Stomach (tissue), 8 donors: ENCODE measurements at regions not wholly inside any gene's neighbourhood (a gene's known extent, or its start where the extent isn't known, plus 50 kb on each side); places are given as distances from the start of the nearest gene placed in this dataset.

Experiments used
- DNase-seq, 2 donors: peaks; one replicate each; pipeline versions ENCODE4 v3.0.0 to v3.0.0-alpha.2; 2013 to 2019
- H3K27ac ChIP-seq, 5 donors: fragments of 200-600 bp in 4 of 5; sonication (generic) in 4 of 5; one replicate each; pipeline ENCODE4 v1.5.1; 2013 to 2019; ENCODE audit warnings: mild to moderate bottlenecking in 1 of 5, moderate library complexity in 1 of 5
- H3K27me3 ChIP-seq, 3 donors: fragments of 200-600 bp; sonication (generic); one replicate each; pipeline ENCODE4 v1.5.1; 2017 to 2019; ENCODE audit warnings: mixed run types in 1 of 3
- H3K36me3 ChIP-seq, 4 donors: fragments of 200-600 bp; sonication (generic); 1 replicate in 3 of 4; 2 replicates in 1 of 4; pipeline ENCODE4 v1.5.1; 2016 to 2019
- H3K4me1 ChIP-seq, 4 donors: fragments of 200-600 bp; sonication (generic); one replicate each; pipeline ENCODE4 v1.5.1; 2016 to 2019
- H3K4me3 ChIP-seq, 4 donors: fragments of 200-600 bp; sonication (generic) in 3 of 4; one replicate each; pipeline ENCODE4 v1.5.1; 2016 to 2019; ENCODE audit warnings: mild to moderate bottlenecking in 1 of 4
- H3K9me3 ChIP-seq, 4 donors: fragments of 200-600 bp; sonication (generic); one replicate each; pipeline ENCODE4 v1.5.1; 2016 to 2019
- EP300 ChIP-seq: sonication (generic); formaldehyde crosslinking; IDR thresholded peaks from one replicate; pipeline ENCODE4 v1.6.1; 2017; ENCODE audit warnings: antibody characterized with exemption
- POLR2A ChIP-seq, 4 donors: fragments of 450-650 bp; IDR thresholded peaks; one replicate each; pipeline ENCODE4 v1.6.1; 2016; ENCODE audit warnings: antibody characterized with exemption in 4 of 4, control low read depth in 2 of 4, mild to moderate bottlenecking in 1 of 4, moderate library complexity in 1 of 4
- POLR2AphosphoS5 ChIP-seq, 3 donors: sonication (generic); formaldehyde crosslinking; IDR thresholded peaks; one replicate each; pipeline ENCODE4 v1.6.1; 2016; ENCODE audit warnings: antibody characterized with exemption in 3 of 3
- WGBS, 5 donors: extraction: QIAGEN DNeasy Blood & Tissue Kit in 3 of 5; methylation state at CpG; one replicate each; pipeline versions ENCODE4 v1.1.5 to v1.1.7; 2013 to 2018; 5-methylcytosine and 5-hydroxymethylcytosine counted together
- intact Hi-C: fragments of 100-400 bp; cut with DNase I; formaldehyde crosslinking; loops from one replicate; pipeline ENCODE4 v1.15.1; 2023; ENCODE audit warnings: low total_unique reads
- TF ChIP-seq, protein P1 (sequence below), 7 experiments: fragments of 450-650 bp in 4 of 7; fragments of 200-600 bp in 3 of 7; sonication (generic) in 3 of 7; IDR thresholded peaks; one replicate each; pipeline ENCODE4 v1.5.1; 2016 to 2019; ENCODE audit warnings: antibody characterized with exemption in 7 of 7, control low read depth in 2 of 7, mild to moderate bottlenecking in 1 of 7
- donor health status: healthy with polysubstance abuse.
- donor health status: Bipolar disorder and iron deficiency.
- donor health status: healthy.

GRCh38 chr10:78445308-78445707, 411.6 kb downstream of the RPS24 start:
- no peaks in the 10 kb centered on the region for H3K9me3 ChIP-seq
- peaks cover 0 to 1% (median 0%) of the 10 kb centered on the region in 4 donors for H3K4me1 ChIP-seq
- TF ChIP-seq POLR2A (IDR thresholded peaks at IDR 0.05) (no peak), POLR2AphosphoS5 (IDR thresholded peaks at IDR 0.05) (no peak)
- H3K4me3 ChIP-seq: no peak overlapping the region
- H3K36me3 ChIP-seq: no peaks in the 10 kb centered on the region
- intact Hi-C loops: no loop called here
- H3K27ac ChIP-seq: no peak overlapping the region
- WGBS, 5 donors: 86 to 97% (median 88%) methylated on average over 2 of the region's 2 CpGs
- no peaks in the 10 kb centered on the region for H3K27me3 ChIP-seq
- DNase-seq: no peak

DNA sequence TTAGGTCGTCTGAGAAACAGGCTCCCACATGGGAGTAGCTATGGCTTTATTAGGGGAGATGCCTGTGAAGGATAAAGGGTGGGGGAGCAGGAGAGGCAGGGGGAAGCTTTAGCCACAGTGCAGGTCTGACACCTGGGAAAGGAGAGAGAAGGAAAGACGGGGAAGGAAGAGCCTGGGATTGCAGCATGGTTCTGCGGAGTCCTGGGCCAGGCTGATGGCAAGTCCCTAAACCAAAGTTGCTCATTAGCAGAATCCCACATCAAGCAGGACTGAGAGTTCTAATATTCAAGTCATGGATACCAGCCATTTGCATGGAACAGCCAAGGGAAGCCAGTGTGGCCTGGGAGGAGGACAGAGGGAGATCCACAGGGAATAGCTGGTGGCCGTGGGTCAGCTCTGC, 414.8 kb downstream of the RPS24 start:
- Histone ChIP-seq H3K4me1 (peaks cover 0 to 18% (median 13%) of the 10 kb centered on the region in 4 donors), H3K4me3 (no peak overlapping the region), H3K36me3 (no peaks in the 10 kb centered on the region), H3K27me3 (no peaks in the 10 kb centered on the region), H3K27ac (no peak overlapping the region), H3K9me3 (no peaks in the 10 kb centered on the region)
- no peak for DNase-seq
- intact Hi-C loops: no loop called here
- TF ChIP-seq POLR2AphosphoS5 (IDR thresholded peaks at IDR 0.05): no peak
- 78 to 86% (median 82%) methylated on average over 4 of the region's 4 CpGs for WGBS, 5 donors

GRCh38 chr10:78448994-78449418, 415.3 kb downstream of the RPS24 start:
- no peak overlapping the region for H3K27ac ChIP-seq
- H3K4me1 ChIP-seq: peaks cover 0 to 18% (median 13%) of the 10 kb centered on the region in 4 donors
- DNase-seq: no peak
- no peaks in the 10 kb centered on the region for H3K9me3 ChIP-seq
- no peak overlapping the region for H3K4me3 ChIP-seq
- H3K36me3 ChIP-seq: no peaks in the 10 kb centered on the region
- H3K27me3 ChIP-seq: no peaks in the 10 kb centered on the region
- TF ChIP-seq, protein P1, sequence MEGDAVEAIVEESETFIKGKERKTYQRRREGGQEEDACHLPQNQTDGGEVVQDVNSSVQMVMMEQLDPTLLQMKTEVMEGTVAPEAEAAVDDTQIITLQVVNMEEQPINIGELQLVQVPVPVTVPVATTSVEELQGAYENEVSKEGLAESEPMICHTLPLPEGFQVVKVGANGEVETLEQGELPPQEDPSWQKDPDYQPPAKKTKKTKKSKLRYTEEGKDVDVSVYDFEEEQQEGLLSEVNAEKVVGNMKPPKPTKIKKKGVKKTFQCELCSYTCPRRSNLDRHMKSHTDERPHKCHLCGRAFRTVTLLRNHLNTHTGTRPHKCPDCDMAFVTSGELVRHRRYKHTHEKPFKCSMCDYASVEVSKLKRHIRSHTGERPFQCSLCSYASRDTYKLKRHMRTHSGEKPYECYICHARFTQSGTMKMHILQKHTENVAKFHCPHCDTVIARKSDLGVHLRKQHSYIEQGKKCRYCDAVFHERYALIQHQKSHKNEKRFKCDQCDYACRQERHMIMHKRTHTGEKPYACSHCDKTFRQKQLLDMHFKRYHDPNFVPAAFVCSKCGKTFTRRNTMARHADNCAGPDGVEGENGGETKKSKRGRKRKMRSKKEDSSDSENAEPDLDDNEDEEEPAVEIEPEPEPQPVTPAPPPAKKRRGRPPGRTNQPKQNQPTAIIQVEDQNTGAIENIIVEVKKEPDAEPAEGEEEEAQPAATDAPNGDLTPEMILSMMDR (IDR thresholded peaks at IDR 0.05): no peak
- TF ChIP-seq POLR2A (IDR thresholded peaks at IDR 0.05): no peak
- TF ChIP-seq EP300: no peak
- TF ChIP-seq POLR2AphosphoS5 (IDR thresholded peaks at IDR 0.05): no peak
- intact Hi-C loops: no loop called here
- 90 to 97% (median 94%) methylated on average over 2 of the region's 2 CpGs for WGBS, 5 donors

GRCh38 chr10:78449554-78449953, 415.9 kb downstream of the RPS24 start:
- 77 to 90% (median 82%) methylated on average over 3 to 4 of the region's 4 CpGs for WGBS, 5 donors
- no peaks in the 10 kb centered on the region for H3K9me3 ChIP-seq
- intact Hi-C loops: no loop called here
- H3K4me1 ChIP-seq: peaks cover 0 to 18% (median 13%) of the 10 kb centered on the region in 4 donors
- H3K27me3 ChIP-seq: no peaks in the 10 kb centered on the region
- TF ChIP-seq POLR2AphosphoS5 (IDR thresholded peaks at IDR 0.05) (no peak), POLR2A (IDR thresholded peaks at IDR 0.05) (no peak), EP300 (no peak)
- TF ChIP-seq, protein P1 (IDR thresholded peaks at IDR 0.05): no peak
- no peak for DNase-seq
- H3K4me3 ChIP-seq: no peak overlapping the region
- no peaks in the 10 kb centered on the region for H3K36me3 ChIP-seq
- no peak overlapping the region for H3K27ac ChIP-seq

GRCh38 chr10:78450239-78450638, 416.6 kb downstream of the RPS24 start:
- Histone ChIP-seq H3K36me3 (no peaks in the 10 kb centered on the region), H3K9me3 (no peaks in the 10 kb centered on the region), H3K4me3 (no peak overlapping the region), H3K27me3 (no peaks in the 10 kb centered on the region), H3K27ac (no peak overlapping the region), H3K4me1 (peaks cover 0 to 20% (median 13%) of the 10 kb centered on the region in 4 donors)
- TF ChIP-seq, protein P1 (IDR thresholded peaks at IDR 0.05): no peak
- no peak for TF ChIP-seq POLR2A (IDR thresholded peaks at IDR 0.05)
- TF ChIP-seq POLR2AphosphoS5 (IDR thresholded peaks at IDR 0.05): no peak
- no peak for TF ChIP-seq EP300
- WGBS, 5 donors: 66 to 92% (median 83%) methylated on average over 3 of the region's 3 CpGs
- intact Hi-C loops: no loop called here
- DNase-seq: no peak
